Neuronal stem cell (in vitro differentiated cells): ENCODE measurements at regions not wholly inside any gene's neighbourhood (a gene's known extent, or its start where the extent isn't known, plus 50 kb on each side); places are given as distances from the start of the nearest gene placed in this dataset.

Experiments used
- DNase-seq: peaks from one replicate; pipeline ENCODE4 v3.0.0-alpha.2; 2013; ENCODE audit warnings: low spot score
- H2AFZ ChIP-seq: one replicate; pipeline ENCODE4 v1.6.1; 2013; ENCODE audit warnings: mild to moderate bottlenecking, low read length, inconsistent platforms
- H2AK5ac ChIP-seq: 2 replicates; pipeline ENCODE4 v1.6.1; 2013; ENCODE audit warnings: low read depth, mild to moderate bottlenecking, inconsistent platforms, low read length, moderate library complexity, mixed read lengths
- H2BK120ac ChIP-seq: 2 replicates; pipeline ENCODE4 v1.6.1; 2013; ENCODE audit warnings: low read depth, mild to moderate bottlenecking, inconsistent platforms, low read length, moderate library complexity, mixed read lengths
- H2BK12ac ChIP-seq: one replicate; pipeline ENCODE4 v1.6.1; 2013; ENCODE audit warnings: low read length, inconsistent platforms
- H2BK15ac ChIP-seq: 2 replicates; pipeline ENCODE4 v1.6.1; 2013; ENCODE audit warnings: mild to moderate bottlenecking, low read length, inconsistent platforms, mixed read lengths
- H2BK5ac ChIP-seq: one replicate; pipeline ENCODE4 v1.6.1; 2013; ENCODE audit warnings: inconsistent platforms, mild to moderate bottlenecking, low read length, moderate library complexity
- H3K14ac ChIP-seq: one replicate; pipeline ENCODE4 v1.6.1; 2013; ENCODE audit warnings: low read length, inconsistent platforms
- H3K18ac ChIP-seq: 2 replicates; pipeline ENCODE4 v1.6.1; 2013; ENCODE audit warnings: low read length, inconsistent platforms
- H3K23ac ChIP-seq: 2 replicates; pipeline ENCODE4 v1.6.1; 2013; ENCODE audit warnings: low read depth, mild to moderate bottlenecking, mixed read lengths, low read length, inconsistent platforms; ENCODE audit not compliant: poor library complexity
- H3K27ac ChIP-seq: replicated peaks from 3 replicates; pipeline ENCODE4 v1.5.1; 2013; ENCODE audit warnings: low read length, inconsistent platforms
- H3K27me3 ChIP-seq, 3 experiments: 2 replicates each; pipeline ENCODE4 v1.6.1; 2013; ENCODE audit warnings: low read length in 3 of 3, mild to moderate bottlenecking in 2 of 3, inconsistent platforms in 1 of 3, low read depth in 1 of 3, mixed read lengths in 1 of 3, moderate library complexity in 1 of 3; ENCODE audit not compliant: control insufficient read depth in 3 of 3, insufficient read depth in 3 of 3
- H3K36me3 ChIP-seq, 2 donors: replicated peaks in 1 of 2; 2 replicates each; pipeline ENCODE4 v1.6.1; 2013; ENCODE audit warnings: low read length in 2 of 2; ENCODE audit not compliant: control insufficient read depth in 2 of 2, insufficient read depth in 2 of 2
- H3K4ac ChIP-seq: 2 replicates; pipeline ENCODE4 v1.6.1; 2013; ENCODE audit warnings: inconsistent platforms, mild to moderate bottlenecking, low read length, moderate library complexity
- H3K4me1 ChIP-seq, 2 donors: 1 replicate in 1 of 2; 2 replicates in 1 of 2; pipeline ENCODE4 v1.6.1; 2013; ENCODE audit warnings: low read length in 2 of 2, low read depth in 1 of 2; ENCODE audit not compliant: control insufficient read depth in 2 of 2, insufficient read depth in 1 of 2
- H3K4me2 ChIP-seq: one replicate; pipeline ENCODE4 v1.6.1; 2013; ENCODE audit warnings: mild to moderate bottlenecking, low read length, inconsistent platforms; ENCODE audit not compliant: insufficient read depth, poor library complexity, severe bottlenecking
- H3K4me3 ChIP-seq, 2 donors: 2 replicates each; pipeline ENCODE4 v1.5.1; 2013; ENCODE audit warnings: low read length in 2 of 2, mild to moderate bottlenecking in 2 of 2, inconsistent platforms in 1 of 2, moderate library complexity in 1 of 2
- H3K79me1 ChIP-seq: one replicate; pipeline ENCODE4 v1.6.1; 2013; ENCODE audit warnings: low read depth, mild to moderate bottlenecking, inconsistent platforms, low read length, moderate library complexity
- H3K9ac ChIP-seq: one replicate; pipeline ENCODE4 v1.6.1; 2013; ENCODE audit warnings: mild to moderate bottlenecking, low read depth, low read length, inconsistent platforms; ENCODE audit not compliant: poor library complexity
- H3K9me3 ChIP-seq, 2 donors: replicated peaks in 1 of 2; 2 replicates each; pipeline versions ENCODE3 to v1.6.1; 2013; ENCODE audit warnings: low read length in 2 of 2, mild to moderate bottlenecking in 2 of 2, inconsistent platforms in 1 of 2, low read depth in 1 of 2, mixed read lengths in 1 of 2, moderate library complexity in 1 of 2; ENCODE audit not compliant: control insufficient read depth in 2 of 2, insufficient read depth in 1 of 2
- H4K8ac ChIP-seq: one replicate; pipeline ENCODE4 v1.6.1; 2013; ENCODE audit warnings: low read depth, mild to moderate bottlenecking, inconsistent platforms, low read length, moderate library complexity
- H4K91ac ChIP-seq: one replicate; pipeline ENCODE4 v1.6.1; 2013; ENCODE audit warnings: low read length, low read depth, mild to moderate bottlenecking, inconsistent platforms; ENCODE audit not compliant: poor library complexity
- WGBS, 2 donors: extraction: QIAGEN DNeasy Blood & Tissue Kit; methylation state at CpG; one replicate each; pipeline ENCODE4 v1.1.7; 2013; ENCODE audit warnings: missing lambda C conversion rate in 2 of 2, mixed read lengths in 1 of 2; ENCODE audit not compliant: insufficient read length in 2 of 2, insufficient replicate concordance in 1 of 2; ENCODE audit errors: extremely low coverage in 2 of 2; 5-methylcytosine and 5-hydroxymethylcytosine counted together

GRCh38 chrX:99938464-99938863, 471.6 kb downstream of the PCDH19 start:
- Histone ChIP-seq H3K23ac (no peak overlapping the region), H3K9me3 (no peaks in the 10 kb centered on the region), H2AFZ (no peak overlapping the region), H4K91ac (no peak overlapping the region), H3K18ac (no peak overlapping the region), H4K8ac (no peak overlapping the region), H3K27me3 (no peaks in the 10 kb centered on the region), H2BK12ac (no peak overlapping the region), H3K79me1 (no peaks in the 10 kb centered on the region), H3K4ac (no peak overlapping the region), H3K14ac (no peak overlapping the region), H3K36me3 (no peaks in the 10 kb centered on the region), H2BK120ac (no peak overlapping the region), H2AK5ac (no peak overlapping the region), H2BK5ac (no peak overlapping the region), H3K4me2 (no peak overlapping the region), H3K4me3 (no peak overlapping the region), H2BK15ac (no peak overlapping the region), H3K9ac (no peak overlapping the region), H3K27ac (no peak overlapping the region), H3K4me1 (no peaks in the 10 kb centered on the region)
- no CpG with 5 or more reads among the region's 10 CpGs for whole genome bisulfite sequencing, 2 donors
- DNase-seq = no peak

- H3K79me1 ChIP-seq = no peaks in the 10 kb centered on the region
- no peak overlapping the region for H4K91ac ChIP-seq
- H3K27ac ChIP-seq = no peak overlapping the region
- no peaks in the 10 kb centered on the region for H3K9me3 ChIP-seq
- no peak overlapping the region for H3K4ac ChIP-seq
- H3K4me2 ChIP-seq = no peak overlapping the region
- H3K9ac ChIP-seq = no peak overlapping the region
- no peak overlapping the region for H3K4me3 ChIP-seq
- H2AK5ac ChIP-seq = no peak overlapping the region
- H3K23ac ChIP-seq = no peak overlapping the region
- no peak overlapping the region for H2BK120ac ChIP-seq
- H4K8ac ChIP-seq = no peak overlapping the region
- no peak overlapping the region for H2BK15ac ChIP-seq
- H3K4me1 ChIP-seq = no peaks in the 10 kb centered on the region
- no peak overlapping the region for H2AFZ ChIP-seq
- no peak for DNase-seq
- H3K36me3 ChIP-seq = no peaks in the 10 kb centered on the region
- WGBS, 2 donors = no CpG with 5 or more reads among the region's 1 CpG
- H3K27me3 ChIP-seq = no peaks in the 10 kb centered on the region
- H2BK5ac ChIP-seq = no peak overlapping the region
- no peak overlapping the region for H3K18ac ChIP-seq
- H2BK12ac ChIP-seq = no peak overlapping the region
- H3K14ac ChIP-seq = no peak overlapping the region
Observed at GRCh38 chrX:99933865-99934264, 476.2 kb downstream of the PCDH19 start.

GRCh38 chrX:99914635-99915034, 495.4 kb downstream of the PCDH19 start:
- WGBS, 2 donors = no CpG with 5 or more reads among the region's 2 CpGs
- no peak overlapping the region for H2AFZ ChIP-seq

DNA sequence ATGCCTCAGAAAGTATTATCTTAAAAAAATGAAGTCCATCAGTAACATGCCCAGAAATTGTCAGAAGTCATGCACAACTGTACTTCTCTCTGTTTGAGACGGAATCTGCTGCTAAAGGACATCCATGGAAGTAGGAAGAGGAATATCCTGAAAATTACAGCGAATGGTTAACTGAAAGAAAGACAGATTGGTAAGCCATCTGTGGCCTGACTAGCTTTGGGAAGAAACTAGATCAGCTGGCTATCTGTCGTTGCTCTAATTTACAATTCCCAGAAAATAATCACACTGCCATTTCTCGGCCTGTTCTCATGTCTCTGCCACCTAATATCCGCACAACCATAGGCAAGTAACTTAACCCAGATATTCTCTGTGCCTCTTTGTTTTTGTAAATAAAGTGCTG, 496.5 kb downstream of the PCDH19 start:
- H4K8ac ChIP-seq = no peak overlapping the region
- no peak overlapping the region for H3K4ac ChIP-seq
- no peak overlapping the region for H4K91ac ChIP-seq
- no CpG with 5 or more reads among the region's 5 CpGs for WGBS, 2 donors
- no peaks in the 10 kb centered on the region for H3K4me1 ChIP-seq
- H3K9me3 ChIP-seq = no peaks in the 10 kb centered on the region
- H2BK5ac ChIP-seq = no peak overlapping the region
- H3K4me3 ChIP-seq = no peak overlapping the region
- no peak overlapping the region for H2BK12ac ChIP-seq
- H3K79me1 ChIP-seq = no peaks in the 10 kb centered on the region
- no peak overlapping the region for H3K4me2 ChIP-seq
- H3K27ac ChIP-seq = no peak overlapping the region
- H3K9ac ChIP-seq = no peak overlapping the region
- H3K14ac ChIP-seq = no peak overlapping the region
- H2BK15ac ChIP-seq = no peak overlapping the region
- no peaks in the 10 kb centered on the region for H3K36me3 ChIP-seq
- H3K18ac ChIP-seq = no peak overlapping the region
- DNase-seq = no peak
- H2AK5ac ChIP-seq = no peak overlapping the region
- no peak overlapping the region for H3K23ac ChIP-seq
- H2AFZ ChIP-seq = no peak overlapping the region
- H3K27me3 ChIP-seq = no peaks in the 10 kb centered on the region
- H2BK120ac ChIP-seq = no peak overlapping the region

More at GRCh38 chrX:99914635-99915034, 495.4 kb downstream of the PCDH19 start:
- H3K4ac ChIP-seq = no peak overlapping the region
- no peak overlapping the region for H3K9ac ChIP-seq
- H3K36me3 ChIP-seq = no peaks in the 10 kb centered on the region
- H3K23ac ChIP-seq = no peak overlapping the region
- no peak overlapping the region for H3K27ac ChIP-seq
- H3K4me1 ChIP-seq = no peaks in the 10 kb centered on the region
- H2BK15ac ChIP-seq = no peak overlapping the region
- DNase-seq = no peak
- no peak overlapping the region for H4K8ac ChIP-seq
- H3K4me2 ChIP-seq = no peak overlapping the region
- no peak overlapping the region for H2AK5ac ChIP-seq
- no peak overlapping the region for H2BK5ac ChIP-seq
- no peak overlapping the region for H3K14ac ChIP-seq
- no peak overlapping the region for H3K4me3 ChIP-seq
- H2BK120ac ChIP-seq = no peak overlapping the region
- H3K27me3 ChIP-seq = no peaks in the 10 kb centered on the region
- no peak overlapping the region for H2BK12ac ChIP-seq
- H3K79me1 ChIP-seq = no peaks in the 10 kb centered on the region
- no peak overlapping the region for H4K91ac ChIP-seq
- no peaks in the 10 kb centered on the region for H3K9me3 ChIP-seq
- H3K18ac ChIP-seq = no peak overlapping the region
